CD14-positive monocyte (primary cell): ENCODE measurements at regions not wholly inside any gene's neighbourhood (a gene's known extent, or its start where the extent isn't known, plus 50 kb on each side); places are given as distances from the start of the nearest gene placed in this dataset.

Experiments used
- DNase-seq, 3 donors: peaks; one replicate each; pipeline ENCODE4 v3.0.0-alpha.2; 2011 to 2022
- H2AFZ ChIP-seq: 2 replicates; pipeline ENCODE4 v1.6.0; 2012; ENCODE audit warnings: mild to moderate bottlenecking, low read depth, low read length, inconsistent platforms; ENCODE audit not compliant: insufficient read depth, poor library complexity, severe bottlenecking
- H3K27ac ChIP-seq, 2 donors: 1 replicate in 1 of 2; 2 replicates in 1 of 2; pipeline ENCODE4 v1.5.1; 2012 to 2013; ENCODE audit warnings: low read length in 2 of 2, control low read depth in 1 of 2, inconsistent platforms in 1 of 2, low read depth in 1 of 2, mild to moderate bottlenecking in 1 of 2
- H3K27me3 ChIP-seq, 2 donors: one replicate each; pipeline versions ENCODE4 v1.6.0 to v1.6.1; 2011 to 2013; ENCODE audit warnings: low read length in 2 of 2; ENCODE audit not compliant: control insufficient read depth in 2 of 2, insufficient read depth in 2 of 2
- H3K36me3 ChIP-seq, 2 donors: replicated peaks in 1 of 2; 1 replicate in 1 of 2; 2 replicates in 1 of 2; pipeline versions ENCODE4 v1.5.1 to v1.6.1; 2012 to 2013; ENCODE audit warnings: low read length in 2 of 2, control low read depth in 1 of 2, inconsistent platforms in 1 of 2, mild to moderate bottlenecking in 1 of 2; ENCODE audit not compliant: insufficient read depth in 2 of 2, control insufficient read depth in 1 of 2
- H3K4me1 ChIP-seq, 2 donors: 1 replicate in 1 of 2; 2 replicates in 1 of 2; pipeline versions ENCODE4 v1.5.1 to v1.6.1; 2012 to 2013; ENCODE audit warnings: low read length in 2 of 2, control low read depth in 1 of 2, inconsistent platforms in 1 of 2, mild to moderate bottlenecking in 1 of 2, moderate library complexity in 1 of 2; ENCODE audit not compliant: insufficient read depth in 2 of 2, control insufficient read depth in 1 of 2
- H3K4me2 ChIP-seq: replicated peaks from 2 replicates; pipeline ENCODE3; 2012; ENCODE audit warnings: low read length, moderate library complexity, mild to moderate bottlenecking; ENCODE audit not compliant: poor library complexity, severe bottlenecking; ENCODE audit errors: extremely low read depth
- H3K4me3 ChIP-seq, 3 experiments: fragments of 200-600 bp in 1 of 3; sonication (generic) in 1 of 3; replicated peaks in 1 of 3; 1 replicate in 2 of 3; 2 replicates in 1 of 3; pipeline ENCODE4 v1.5.1; 2011 to 2013; ENCODE audit warnings: low read length in 3 of 3, mild to moderate bottlenecking in 3 of 3, control low read depth in 2 of 3, low read depth in 2 of 3, inconsistent platforms in 1 of 3, moderate library complexity in 1 of 3
- H3K79me2 ChIP-seq: 2 replicates; pipeline ENCODE4 v1.6.0; 2012; ENCODE audit warnings: mild to moderate bottlenecking, control low read depth, inconsistent platforms, low read length, moderate library complexity; ENCODE audit not compliant: insufficient read depth
- H3K9ac ChIP-seq: 2 replicates; pipeline ENCODE4 v1.6.0; 2017; ENCODE audit warnings: low read length, mild to moderate bottlenecking; ENCODE audit not compliant: insufficient read depth, poor library complexity, severe bottlenecking
- H3K9me3 ChIP-seq, 2 donors: replicated peaks in 1 of 2; 1 replicate in 1 of 2; 2 replicates in 1 of 2; pipeline versions ENCODE4 v1.5.1 to v1.6.1; 2012 to 2013; ENCODE audit warnings: low read length in 2 of 2, control low read depth in 1 of 2; ENCODE audit not compliant: control insufficient read depth in 1 of 2, insufficient read depth in 1 of 2
- H4K20me1 ChIP-seq: 2 replicates; pipeline ENCODE4 v1.6.0; 2012; ENCODE audit warnings: mild to moderate bottlenecking, low read length, control low read depth, moderate library complexity; ENCODE audit not compliant: insufficient read depth
- H3K27ac Mint-ChIP-seq, 7 donors: one replicate each; pipeline ENCODE4 v1.8.0; 2020; ENCODE audit warnings: mild to moderate bottlenecking in 7 of 7, mixed read lengths in 7 of 7, moderate library complexity in 6 of 7, inconsistent platforms in 2 of 7
- H3K27me3 Mint-ChIP-seq, 3 donors: one replicate each; pipeline ENCODE4 v1.8.0; 2021 to 2022; ENCODE audit warnings: low read depth in 3 of 3, mild to moderate bottlenecking in 3 of 3, mixed read lengths in 3 of 3, moderate library complexity in 3 of 3, inconsistent platforms in 1 of 3
- H3K36me3 Mint-ChIP-seq, 2 donors: one replicate each; pipeline ENCODE4 v1.8.0; 2020; ENCODE audit warnings: mixed read lengths in 2 of 2, inconsistent platforms in 1 of 2, mild to moderate bottlenecking in 1 of 2
- H3K4me1 Mint-ChIP-seq: one replicate; pipeline ENCODE4 v1.8.0; 2020; ENCODE audit warnings: mild to moderate bottlenecking, mixed read lengths
- H3K4me3 Mint-ChIP-seq, 2 donors: one replicate each; pipeline ENCODE4 v1.8.0; 2020; ENCODE audit warnings: mild to moderate bottlenecking in 2 of 2, mixed read lengths in 2 of 2, moderate library complexity in 1 of 2
- H3K9me3 Mint-ChIP-seq, 7 donors: one replicate each; pipeline ENCODE4 v1.8.0; 2020 to 2022; ENCODE audit warnings: mixed read lengths in 7 of 7, mild to moderate bottlenecking in 6 of 7, moderate library complexity in 6 of 7, inconsistent platforms in 2 of 7
- WGBS: methylation state at CpG from one replicate; pipeline ENCODE4 v1.1.5; 2013; ENCODE audit warnings: missing lambda C conversion rate; ENCODE audit not compliant: insufficient coverage; 5-methylcytosine and 5-hydroxymethylcytosine counted together
- intact Hi-C, 2 donors: fragments of 100-400 bp; cut with micrococcal nuclease; formaldehyde crosslinking; loops; one replicate each; pipeline versions ENCODE4 v1.15.0 to v1.15.1; 2023
- TF ChIP-seq, protein P1 (sequence below): fragments of 200-600 bp; IDR thresholded peaks from one replicate; pipeline ENCODE4 v1.8.0; 2022; ENCODE audit warnings: antibody characterized with exemption, mild to moderate bottlenecking

DNA sequence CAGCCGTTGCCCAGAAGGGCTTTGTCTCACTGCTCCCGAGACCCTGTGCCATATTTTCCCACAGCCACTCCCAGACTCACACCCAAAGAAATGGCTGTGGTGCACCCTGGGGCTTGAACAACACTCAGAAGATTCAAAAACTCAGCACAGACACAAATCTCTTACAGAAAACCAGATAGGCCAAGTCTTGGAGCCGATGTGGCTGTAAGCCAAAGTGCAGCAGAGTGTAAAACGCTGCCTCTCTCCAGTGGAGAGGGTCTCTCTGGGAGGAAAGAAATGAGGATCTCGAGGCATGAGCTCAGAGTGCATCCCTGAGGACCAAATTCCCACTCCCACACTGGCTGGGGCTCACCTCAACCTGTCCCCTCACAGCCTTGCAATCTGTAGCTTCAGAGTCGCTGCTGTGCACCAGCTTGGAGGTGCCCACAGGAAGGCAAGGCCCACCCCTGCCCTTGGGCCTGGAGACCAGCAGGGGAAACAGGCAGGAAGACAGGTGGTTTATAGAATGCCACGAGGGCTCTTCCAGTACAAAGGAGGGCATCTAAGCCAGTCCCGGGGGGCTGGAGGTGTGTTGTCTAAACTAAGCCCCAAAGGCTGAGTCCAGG is 171.3 kb upstream of the AJAP1 start:
- no peak overlapping the region for H3K27ac ChIP-seq
- H3K4me3 Mint-ChIP-seq = no peak overlapping the region
- H4K20me1 ChIP-seq = no peaks in the 10 kb centered on the region
- no peaks in the 10 kb centered on the region for H3K4me1 Mint-ChIP-seq
- no peaks in the 10 kb centered on the region for H3K27me3 ChIP-seq
- H3K79me2 ChIP-seq = no peaks in the 10 kb centered on the region
- intact Hi-C loops = no loop called here
- H3K36me3 ChIP-seq = no peaks in the 10 kb centered on the region
- TF ChIP-seq, protein P1, sequence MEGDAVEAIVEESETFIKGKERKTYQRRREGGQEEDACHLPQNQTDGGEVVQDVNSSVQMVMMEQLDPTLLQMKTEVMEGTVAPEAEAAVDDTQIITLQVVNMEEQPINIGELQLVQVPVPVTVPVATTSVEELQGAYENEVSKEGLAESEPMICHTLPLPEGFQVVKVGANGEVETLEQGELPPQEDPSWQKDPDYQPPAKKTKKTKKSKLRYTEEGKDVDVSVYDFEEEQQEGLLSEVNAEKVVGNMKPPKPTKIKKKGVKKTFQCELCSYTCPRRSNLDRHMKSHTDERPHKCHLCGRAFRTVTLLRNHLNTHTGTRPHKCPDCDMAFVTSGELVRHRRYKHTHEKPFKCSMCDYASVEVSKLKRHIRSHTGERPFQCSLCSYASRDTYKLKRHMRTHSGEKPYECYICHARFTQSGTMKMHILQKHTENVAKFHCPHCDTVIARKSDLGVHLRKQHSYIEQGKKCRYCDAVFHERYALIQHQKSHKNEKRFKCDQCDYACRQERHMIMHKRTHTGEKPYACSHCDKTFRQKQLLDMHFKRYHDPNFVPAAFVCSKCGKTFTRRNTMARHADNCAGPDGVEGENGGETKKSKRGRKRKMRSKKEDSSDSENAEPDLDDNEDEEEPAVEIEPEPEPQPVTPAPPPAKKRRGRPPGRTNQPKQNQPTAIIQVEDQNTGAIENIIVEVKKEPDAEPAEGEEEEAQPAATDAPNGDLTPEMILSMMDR = no peak
- no peak overlapping the region for H3K4me2 ChIP-seq
- no peak overlapping the region for H3K27ac Mint-ChIP-seq
- H3K9me3 Mint-ChIP-seq = peaks cover 2 to 14% (median 10%) of the 10 kb centered on the region in 7 donors
- H3K27me3 Mint-ChIP-seq = peaks cover 0 to 4% (median 2%) of the 10 kb centered on the region in 3 donors
- H2AFZ ChIP-seq = no peak overlapping the region
- H3K36me3 Mint-ChIP-seq = no peaks in the 10 kb centered on the region
- no peak overlapping the region for H3K9ac ChIP-seq
- 69% methylated on average over 4 of the region's 8 CpGs for WGBS
- H3K9me3 ChIP-seq = peaks cover 0 to 6% of the 10 kb centered on the region in 2 donors
- H3K4me3 ChIP-seq = no peak overlapping the region
- DNase-seq = no peak
- no peaks in the 10 kb centered on the region for H3K4me1 ChIP-seq

- no peaks in the 10 kb centered on the region for H4K20me1 ChIP-seq
- H3K27me3 ChIP-seq = no peaks in the 10 kb centered on the region
- no peaks in the 10 kb centered on the region for H3K79me2 ChIP-seq
- H3K4me3 ChIP-seq = no peak overlapping the region
- H3K4me2 ChIP-seq = no peak overlapping the region
- H3K9ac ChIP-seq = no peak overlapping the region
- no peak for DNase-seq
- no peak overlapping the region for H3K27ac Mint-ChIP-seq
- H3K9me3 Mint-ChIP-seq = peaks cover 2 to 14% (median 7%) of the 10 kb centered on the region in 7 donors
- intact Hi-C loops = no loop called here
- peaks cover 0 to 6% of the 10 kb centered on the region in 2 donors for H3K9me3 ChIP-seq
- no peak overlapping the region for H2AFZ ChIP-seq
- no peaks in the 10 kb centered on the region for H3K4me1 ChIP-seq
- no peaks in the 10 kb centered on the region for H3K36me3 ChIP-seq
- peaks cover 0 to 2% (median 2%) of the 10 kb centered on the region in 3 donors for H3K27me3 Mint-ChIP-seq
- TF ChIP-seq, protein P1 = no peak
- no peak overlapping the region for H3K4me3 Mint-ChIP-seq
- H3K36me3 Mint-ChIP-seq = no peaks in the 10 kb centered on the region
- no peak overlapping the region for H3K27ac ChIP-seq
- no CpG with 5 or more reads among the region's 6 CpGs for WGBS
- H3K4me1 Mint-ChIP-seq = no peaks in the 10 kb centered on the region
Measured at GRCh38 chr1:4485398-4485797, 169.0 kb upstream of the AJAP1 start.
